Osteoblast (primary cell): ENCODE measurements at regions not wholly inside any gene's neighbourhood (a gene's known extent, or its start where the extent isn't known, plus 50 kb on each side); places are given as distances from the start of the nearest gene placed in this dataset.

ENCODE experiments used
- DNase-seq: peaks from one replicate; pipeline ENCODE4 v3.0.0; 2011; ENCODE audit warnings: low spot score, mixed read lengths; ENCODE audit not compliant: insufficient read length; ENCODE audit errors: missing footprints
- H2AFZ ChIP-seq: 2 replicates; pipeline ENCODE4 v1.6.0; 2011; ENCODE audit warnings: mild to moderate bottlenecking, low read length
- H3K27ac ChIP-seq: 2 replicates; pipeline ENCODE4 v1.5.1; 2011; ENCODE audit warnings: mild to moderate bottlenecking, low read depth, low read length, moderate library complexity
- H3K27me3 ChIP-seq: 2 replicates; pipeline ENCODE4 v1.6.0; 2012; ENCODE audit warnings: mild to moderate bottlenecking, control low read depth, inconsistent platforms, low read length, moderate library complexity; ENCODE audit not compliant: insufficient read depth
- H3K36me3 ChIP-seq: 2 replicates; pipeline ENCODE4 v1.5.1; 2011; ENCODE audit warnings: mild to moderate bottlenecking, low read length, control low read depth, moderate library complexity; ENCODE audit not compliant: insufficient read depth
- H3K4me1 ChIP-seq: 2 replicates; pipeline ENCODE4 v1.5.1; 2011; ENCODE audit warnings: mild to moderate bottlenecking, low read length, control low read depth, moderate library complexity; ENCODE audit not compliant: insufficient read depth
- H3K4me2 ChIP-seq: 2 replicates; pipeline ENCODE4 v1.6.0; 2011; ENCODE audit warnings: mild to moderate bottlenecking, low read length; ENCODE audit not compliant: insufficient read depth
- H3K4me3 ChIP-seq: fragments of 200-600 bp; sonication (generic); 3 replicates; pipeline ENCODE4 v1.5.1; 2012; ENCODE audit warnings: mild to moderate bottlenecking, low read length, inconsistent platforms; ENCODE audit not compliant: insufficient read depth
- H3K79me2 ChIP-seq: 2 replicates; pipeline ENCODE4 v1.6.0; 2012; ENCODE audit warnings: mild to moderate bottlenecking, low read length, control low read depth, inconsistent platforms; ENCODE audit not compliant: insufficient read depth
- H3K9me3 ChIP-seq: 2 replicates; pipeline ENCODE4 v1.5.1; 2011; ENCODE audit warnings: low read depth, low read length, control low read depth
- H4K20me1 ChIP-seq: 2 replicates; pipeline ENCODE4 v1.6.0; 2012; ENCODE audit warnings: mild to moderate bottlenecking, low read length, control low read depth; ENCODE audit not compliant: insufficient read depth
- CTCF ChIP-seq: IDR thresholded peaks from 2 replicates; pipeline ENCODE4 v1.5.1; 2011; ENCODE audit warnings: mild to moderate bottlenecking, low read depth, low read length, moderate library complexity; ENCODE audit errors: extremely low read depth

- no peaks in the 10 kb centered on the region for H3K79me2 ChIP-seq
- H4K20me1 ChIP-seq = no peaks in the 10 kb centered on the region
- no peak for TF ChIP-seq CTCF
- no peaks in the 10 kb centered on the region for H3K27me3 ChIP-seq
- no peak overlapping the region for H3K4me2 ChIP-seq
- H3K36me3 ChIP-seq = no peaks in the 10 kb centered on the region
- no peaks in the 10 kb centered on the region for H3K4me1 ChIP-seq
- H3K27ac ChIP-seq = no peak overlapping the region
- H2AFZ ChIP-seq = no peak overlapping the region
- no peak overlapping the region for H3K4me3 ChIP-seq
- DNase-seq = no peak
- H3K9me3 ChIP-seq = no peaks in the 10 kb centered on the region
Measured at GRCh38 chr4:36919721-36920120, 324.8 kb upstream of the NWD2 start.

GRCh38 chr4:36921476-36922216, 322.9 kb upstream of the NWD2 start:
- Histone ChIP-seq H3K79me2 (no peaks in the 10 kb centered on the region), H3K4me1 (no peaks in the 10 kb centered on the region), H3K4me3 (no peak overlapping the region), H4K20me1 (no peaks in the 10 kb centered on the region), H3K4me2 (no peak overlapping the region), H3K9me3 (no peaks in the 10 kb centered on the region), H3K27me3 (no peaks in the 10 kb centered on the region), H3K27ac (no peak overlapping the region), H3K36me3 (no peaks in the 10 kb centered on the region), H2AFZ (no peak overlapping the region)
- no peak for DNase-seq
- TF ChIP-seq CTCF = no peak

- no peak overlapping the region for H3K4me3 ChIP-seq
- no peak overlapping the region for H3K27ac ChIP-seq
- H3K4me2 ChIP-seq = no peak overlapping the region
- H3K4me1 ChIP-seq = no peaks in the 10 kb centered on the region
- H3K36me3 ChIP-seq = no peaks in the 10 kb centered on the region
- H2AFZ ChIP-seq = no peak overlapping the region
- no peak for DNase-seq
- H3K79me2 ChIP-seq = no peaks in the 10 kb centered on the region
- no peaks in the 10 kb centered on the region for H3K9me3 ChIP-seq
- H3K27me3 ChIP-seq = no peaks in the 10 kb centered on the region
- H4K20me1 ChIP-seq = no peaks in the 10 kb centered on the region
- no peak for TF ChIP-seq CTCF
Measured at GRCh38 chr4:36930562-36931111, 313.9 kb upstream of the NWD2 start.

GRCh38 chr4:36944232-36944631, 300.3 kb upstream of the NWD2 start:
- H3K27me3 ChIP-seq = no peaks in the 10 kb centered on the region
- TF ChIP-seq CTCF = no peak
- H3K4me2 ChIP-seq = no peak overlapping the region
- H3K4me3 ChIP-seq = no peak overlapping the region
- no peaks in the 10 kb centered on the region for H3K4me1 ChIP-seq
- no peaks in the 10 kb centered on the region for H3K9me3 ChIP-seq
- no peak for DNase-seq
- no peak overlapping the region for H2AFZ ChIP-seq
- no peaks in the 10 kb centered on the region for H3K36me3 ChIP-seq
- H3K27ac ChIP-seq = no peak overlapping the region
- H3K79me2 ChIP-seq = no peaks in the 10 kb centered on the region
- no peaks in the 10 kb centered on the region for H4K20me1 ChIP-seq
